DND-41 (cell line): ENCODE measurements at regions not wholly inside any gene's neighbourhood (a gene's known extent, or its start where the extent isn't known, plus 50 kb on each side); places are given as distances from the start of the nearest gene placed in this dataset.
"Not testable (repeated sequence)": the region's sequence is repeated elsewhere in the genome, so short reads cannot be mapped to it uniquely, and the experiment has no call there.

Experiments
- ATAC-seq: fragments of 200-7000 bp; cut with Tn5 transposase; 3 replicates; pipeline ENCODE4 v1.9.1; 2021; ENCODE audit warnings: low read depth; ENCODE audit not compliant: insufficient read depth
- DNase-seq: peaks from one replicate; pipeline ENCODE4 v3.0.0-alpha.2; 2020
- H2AFZ ChIP-seq: 2 replicates; pipeline ENCODE4 v1.6.0; 2012; ENCODE audit warnings: low read depth, low read length
- H3K27ac ChIP-seq: 2 replicates; pipeline ENCODE4 v1.5.1; 2012; ENCODE audit warnings: low read length, inconsistent platforms
- H3K27me3 ChIP-seq: fragments of 200-600 bp; sonication (generic); 2 replicates; pipeline ENCODE4 v1.6.0; 2012; ENCODE audit warnings: low read length, mild to moderate bottlenecking, inconsistent platforms; ENCODE audit not compliant: insufficient read depth, poor library complexity
- H3K36me3 ChIP-seq: 2 replicates; pipeline ENCODE4 v1.5.1; 2012; ENCODE audit warnings: low read length, inconsistent platforms; ENCODE audit not compliant: insufficient read depth
- H3K4me1 ChIP-seq: 2 replicates; pipeline ENCODE4 v1.5.1; 2012; ENCODE audit warnings: mild to moderate bottlenecking, low read length; ENCODE audit not compliant: insufficient read depth
- H3K4me2 ChIP-seq: 2 replicates; pipeline ENCODE4 v1.6.0; 2012; ENCODE audit warnings: mild to moderate bottlenecking, moderate library complexity, low read length, inconsistent platforms; ENCODE audit not compliant: insufficient read depth
- H3K4me3 ChIP-seq, 2 experiments: fragments of 200-600 bp in 1 of 2; shearing (Covaris generic) in 1 of 2; 2 replicates each; pipeline ENCODE4 v1.5.1; 2012 to 2016; ENCODE audit warnings: inconsistent platforms in 2 of 2, low read length in 2 of 2, mild to moderate bottlenecking in 2 of 2, low read depth in 1 of 2, moderate library complexity in 1 of 2
- H3K79me2 ChIP-seq: 2 replicates; pipeline ENCODE4 v1.6.0; 2012; ENCODE audit warnings: low read length, inconsistent platforms; ENCODE audit not compliant: insufficient read depth
- H3K9ac ChIP-seq: 2 replicates; pipeline ENCODE4 v1.6.0; 2012; ENCODE audit warnings: low read depth, mild to moderate bottlenecking, inconsistent platforms, low read length, moderate library complexity
- H3K9me3 ChIP-seq: 2 replicates; pipeline ENCODE4 v1.5.1; 2012; ENCODE audit warnings: low read length, moderate library complexity, mild to moderate bottlenecking, inconsistent platforms; ENCODE audit not compliant: insufficient read depth, severe bottlenecking
- H4K20me1 ChIP-seq: 2 replicates; pipeline ENCODE4 v1.6.0; 2012; ENCODE audit warnings: low read length; ENCODE audit not compliant: insufficient read depth
- CTCF ChIP-seq: IDR thresholded peaks from 2 replicates; pipeline ENCODE4 v1.5.1; 2012; ENCODE audit warnings: borderline replicate concordance, low read length, moderate library complexity, mild to moderate bottlenecking; ENCODE audit not compliant: poor library complexity, severe bottlenecking; ENCODE audit errors: extremely low read depth
- EZH2 ChIP-seq: IDR thresholded peaks from 3 replicates; pipeline ENCODE4 v1.6.1; 2012; ENCODE audit warnings: borderline replicate concordance, low read depth, mild to moderate bottlenecking, moderate library complexity, low read length, inconsistent platforms; ENCODE audit not compliant: severe bottlenecking

- Histone ChIP-seq H3K9me3 (no peaks in the 10 kb centered on the region), H2AFZ (no peak overlapping the region), H3K36me3 (no peaks in the 10 kb centered on the region), H3K79me2 (no peaks in the 10 kb centered on the region), H3K4me1 (no peaks in the 10 kb centered on the region), H3K4me2 (no peak overlapping the region), H4K20me1 (peaks cover 9% of the 10 kb centered on the region; the same call in 1 of the 2 replicates), H3K9ac (no peak overlapping the region), H3K27ac (no peak overlapping the region), H3K27me3 (peaks cover 13% of the 10 kb centered on the region), H3K4me3 (no peak overlapping the region)
- no peak for ATAC-seq
- no peak for TF ChIP-seq CTCF
- TF ChIP-seq EZH2 = no peak
- no peak for DNase-seq
Observed at GRCh38 chr20:1841554-1842140, 53.6 kb upstream of the SIRPA start.

- H3K9ac ChIP-seq = no peak overlapping the region
- TF ChIP-seq EZH2 (no peak), CTCF (no peak)
- DNase-seq (no peak), ATAC-seq (no peak)
- H3K36me3 ChIP-seq = no peaks in the 10 kb centered on the region
- H3K9me3 ChIP-seq = no peaks in the 10 kb centered on the region
- H3K79me2 ChIP-seq = no peaks in the 10 kb centered on the region
- peaks cover 9% of the 10 kb centered on the region; the same call in 1 of the 2 replicates for H4K20me1 ChIP-seq
- H3K4me2 ChIP-seq = no peak overlapping the region
- peaks cover 13% of the 10 kb centered on the region for H3K27me3 ChIP-seq
- H3K4me3 ChIP-seq = no peak overlapping the region
- no peak overlapping the region for H3K27ac ChIP-seq
- H3K4me1 ChIP-seq = no peaks in the 10 kb centered on the region
- no peak overlapping the region for H2AFZ ChIP-seq
Observed at GRCh38 chr20:1840817-1841553, 54.2 kb upstream of the SIRPA start.

GRCh38 chr20:1839376-1840317, 55.6 kb upstream of the SIRPA start:
- not testable (repeated sequence) for H3K27ac ChIP-seq, H3K9ac ChIP-seq, H4K20me1 ChIP-seq, H3K4me3 ChIP-seq, ATAC-seq, DNase-seq, H2AFZ ChIP-seq, H3K36me3 ChIP-seq, H3K4me2 ChIP-seq, H3K79me2 ChIP-seq, H3K4me1 ChIP-seq, H3K9me3 ChIP-seq
- H3K27me3 ChIP-seq = peaks cover 13% of the 10 kb centered on the region
